Lower leg skin (tissue), 3 donors: ENCODE measurements at regions not wholly inside any gene's neighbourhood (a gene's known extent, or its start where the extent isn't known, plus 50 kb on each side); places are given as distances from the start of the nearest gene placed in this dataset.

Experiments used
- CTCF ChIP-seq, 3 donors: fragments of 450-650 bp; IDR thresholded peaks; one replicate each; pipeline ENCODE4 v1.5.1; 2016; ENCODE audit warnings: antibody characterized with exemption in 3 of 3, mild to moderate bottlenecking in 3 of 3, moderate library complexity in 2 of 3
- POLR2A ChIP-seq, 2 donors: fragments of 450-650 bp; IDR thresholded peaks; one replicate each; pipeline ENCODE4 v1.6.1; 2016 to 2017; ENCODE audit warnings: antibody characterized with exemption in 2 of 2, mild to moderate bottlenecking in 1 of 2, moderate library complexity in 1 of 2

- TF ChIP-seq POLR2A (IDR thresholded peaks at IDR 0.05) (no peak), CTCF (IDR thresholded peaks at IDR 0.05) (no peak)
Observed at GRCh38 chr2:133840761-133841160, 272.5 kb upstream of the NCKAP5 start.
